ENCODE measurements at regions not wholly inside any gene's neighbourhood (a gene's known extent, or its start where the extent isn't known, plus 50 kb on each side); places are given as distances from the start of the nearest gene placed in this dataset.
"Not testable (repeated sequence)": the region's sequence is repeated elsewhere in the genome, so short reads cannot be mapped to it uniquely, and the experiment has no call there.

- DNase-seq (ENCODE audit: low read depth), result not testable (repeated sequence)
Observed at GRCh38 chr2:111464367-111464766, 343.7 kb downstream of the BCL2L11 start.

DNA sequence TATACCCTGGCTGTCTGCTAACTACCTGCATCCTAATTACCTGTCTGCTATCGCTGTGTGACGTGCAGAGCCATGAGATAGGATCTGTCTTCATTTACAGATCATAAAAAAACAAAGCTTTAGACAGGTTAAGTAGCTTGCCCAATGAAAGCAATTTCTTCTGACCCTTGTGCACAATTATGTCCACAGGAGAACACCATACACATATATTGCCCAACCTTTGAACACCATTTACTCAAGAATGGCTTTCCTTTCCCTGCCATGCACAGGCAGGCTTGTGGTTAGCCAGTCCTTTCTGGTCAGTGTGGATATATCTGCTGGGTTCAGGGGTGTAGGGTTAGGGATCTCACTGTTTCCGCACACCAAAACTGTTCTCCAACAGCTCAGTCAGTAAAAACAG lies 344.8 kb downstream of the BCL2L11 start:
- DNase-seq (ENCODE audit: low read depth), result not testable (repeated sequence)

- not testable (repeated sequence) for DNase-seq (ENCODE audit: low read depth)
Observed at GRCh38 chr2:111466744-111467143, 346.0 kb downstream of the BCL2L11 start.

DNA sequence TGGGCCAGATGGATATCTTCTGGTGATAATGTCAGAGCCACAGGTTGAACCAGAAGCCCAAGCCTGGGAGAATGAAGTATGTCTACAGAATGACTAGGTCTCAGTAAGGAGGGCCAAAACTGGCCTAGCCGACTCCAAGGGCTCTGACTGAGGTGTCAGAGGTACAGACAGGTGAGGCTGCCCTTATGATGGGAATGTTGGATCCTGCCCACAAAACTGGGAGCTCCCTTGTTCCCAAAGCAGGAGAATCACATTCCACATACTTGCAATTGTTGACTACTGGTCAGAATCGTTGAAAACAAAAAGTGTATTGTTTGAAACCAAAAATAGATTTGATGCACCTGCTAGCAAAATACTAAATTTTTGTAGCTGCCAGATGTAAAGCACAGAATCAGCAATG lies 350.2 kb downstream of the BCL2L11 start:
- not testable (repeated sequence) for DNase-seq (ENCODE audit: low read depth)

GRCh38 chr2:111471791-111472530 lies 351.2 kb downstream of the BCL2L11 start:
- DNase-seq (ENCODE audit: low read depth), result not testable (repeated sequence)

DNA sequence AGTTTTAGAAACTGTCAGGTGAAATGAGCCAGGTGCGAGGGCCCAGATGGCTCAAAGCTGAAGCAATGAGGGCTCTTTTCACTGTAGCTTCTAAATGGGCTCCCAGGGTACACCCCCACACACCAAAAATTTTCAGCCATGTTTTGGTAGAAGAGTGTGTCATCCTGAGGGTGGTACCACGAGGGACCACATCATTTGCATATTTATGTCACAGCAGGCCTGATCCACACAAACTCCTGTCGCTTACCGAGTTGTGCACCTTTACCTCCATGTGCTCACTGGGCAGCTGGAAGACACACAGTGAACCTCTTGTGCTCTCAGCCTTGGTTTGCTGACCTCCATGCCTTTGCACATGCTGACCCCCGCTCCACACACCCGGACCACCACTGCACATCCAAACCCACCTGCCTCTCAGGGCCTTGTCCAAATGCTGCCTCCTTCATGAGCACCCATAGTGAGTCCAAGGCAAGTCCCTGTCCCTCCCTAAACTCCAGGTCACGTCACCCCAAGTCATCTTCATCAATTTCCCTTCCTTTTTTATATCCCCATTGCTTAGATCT lies 352.2 kb downstream of the BCL2L11 start:
- DNase-seq (ENCODE audit: low read depth), result not testable (repeated sequence)

DNA sequence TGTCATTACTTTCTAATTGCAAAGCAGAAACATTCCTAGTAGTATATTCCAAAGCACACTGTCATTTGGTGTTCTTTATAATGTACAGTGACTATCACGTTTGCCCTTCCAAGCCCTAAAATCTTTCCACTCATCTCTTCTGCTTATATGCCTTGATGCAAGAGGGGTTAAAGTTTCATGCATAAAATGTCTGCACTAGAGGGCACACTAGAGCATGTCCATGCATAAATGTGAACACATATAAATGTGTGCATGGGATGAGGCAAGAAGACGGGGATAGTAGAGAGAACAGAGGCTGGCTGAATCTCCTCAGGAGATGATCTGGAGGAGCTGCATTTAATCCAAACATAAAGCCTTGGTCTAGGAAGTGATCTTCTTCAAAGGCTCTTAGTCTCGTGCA lies 352.8 kb downstream of the BCL2L11 start:
- DNase-seq (ENCODE audit: low read depth), result not testable (repeated sequence)

GRCh38 chr2:111474198-111474705 lies 353.5 kb downstream of the BCL2L11 start:
- DNase-seq (ENCODE audit: low read depth), result not testable (repeated sequence)

DNA sequence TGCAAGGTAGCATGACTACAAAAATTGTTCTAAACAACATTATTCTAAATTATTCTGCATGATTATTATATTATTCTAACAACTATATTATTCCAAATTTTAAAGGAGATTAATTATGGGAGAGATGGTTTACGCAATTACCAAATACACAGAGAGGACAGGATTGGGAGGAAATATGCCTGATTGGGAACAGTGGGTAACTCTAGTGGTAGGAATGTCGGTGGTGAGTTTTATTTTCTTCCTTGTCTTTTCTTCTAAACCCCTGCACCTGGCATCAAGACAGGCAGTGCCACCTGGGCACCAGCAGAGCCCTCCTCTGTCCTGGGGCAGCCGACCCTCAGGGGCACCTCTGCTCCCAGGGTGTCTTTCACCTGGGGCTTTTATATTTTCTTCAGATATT lies 357.6 kb downstream of the BCL2L11 start:
- DNase-seq (ENCODE audit: low read depth), result not testable (repeated sequence)

GRCh38 chr2:111478871-111479318 lies 358.2 kb downstream of the BCL2L11 start:
- not testable (repeated sequence) for DNase-seq (ENCODE audit: low read depth)

DNA sequence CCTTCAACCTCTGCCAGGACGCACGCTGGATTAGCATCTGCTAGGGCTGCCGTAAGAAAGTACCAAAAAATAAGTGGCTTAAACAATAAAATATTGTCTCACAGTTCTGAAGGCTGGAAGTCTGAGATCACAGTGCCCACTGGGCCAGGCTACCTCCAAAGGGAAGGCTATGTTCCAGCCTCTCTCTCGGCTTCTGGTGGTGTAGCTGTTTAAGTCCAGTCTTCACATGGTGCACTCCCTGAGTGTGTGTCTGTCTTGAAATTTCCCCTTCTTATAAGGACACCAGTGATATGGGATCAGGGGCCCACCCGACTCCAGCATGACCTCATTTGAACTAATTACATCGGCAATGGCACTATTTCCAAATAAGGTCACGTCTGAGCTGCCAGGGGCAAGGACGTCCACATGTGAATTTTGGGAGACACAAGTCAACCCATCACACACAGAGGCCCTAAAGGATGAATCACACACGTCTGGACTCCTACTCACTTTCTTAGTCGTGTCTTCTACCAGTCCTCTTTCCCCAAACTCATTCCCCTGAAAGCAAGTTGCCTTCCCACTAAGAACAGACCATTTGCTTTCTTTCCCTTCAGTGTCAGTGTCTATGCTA lies 359.4 kb downstream of the BCL2L11 start:
- not testable (repeated sequence) for DNase-seq (ENCODE audit: low read depth)

DNA sequence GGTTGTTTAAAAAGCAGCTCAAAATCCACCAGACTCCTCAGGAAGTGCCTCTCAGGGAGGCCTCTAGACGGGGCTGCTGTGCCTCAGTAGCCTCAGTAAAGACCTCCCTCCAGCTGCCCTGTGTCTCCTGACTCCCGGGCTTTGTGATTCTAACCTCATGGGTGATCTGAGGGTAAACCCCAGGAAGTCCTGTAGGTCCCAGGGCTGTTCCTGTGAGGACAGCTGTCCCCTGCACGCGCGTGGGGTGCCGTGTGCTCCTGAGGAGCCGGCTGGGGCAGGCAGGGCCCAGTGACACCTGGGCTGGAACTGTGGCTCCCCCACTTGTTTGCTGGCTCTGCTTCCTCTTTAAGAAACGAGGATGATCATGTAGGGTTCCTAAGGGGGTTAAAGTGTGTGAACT lies 359.9 kb downstream of the BCL2L11 start:
- DNase-seq (ENCODE audit: low read depth), result not testable (repeated sequence)

- DNase-seq (ENCODE audit: low read depth), result not testable (repeated sequence)
Observed at GRCh38 chr2:111481219-111481618, 360.5 kb downstream of the BCL2L11 start.

GRCh38 chr2:111482987-111483679 lies 362.4 kb downstream of the BCL2L11 start:
- not testable (repeated sequence) for DNase-seq (ENCODE audit: low read depth)

DNA sequence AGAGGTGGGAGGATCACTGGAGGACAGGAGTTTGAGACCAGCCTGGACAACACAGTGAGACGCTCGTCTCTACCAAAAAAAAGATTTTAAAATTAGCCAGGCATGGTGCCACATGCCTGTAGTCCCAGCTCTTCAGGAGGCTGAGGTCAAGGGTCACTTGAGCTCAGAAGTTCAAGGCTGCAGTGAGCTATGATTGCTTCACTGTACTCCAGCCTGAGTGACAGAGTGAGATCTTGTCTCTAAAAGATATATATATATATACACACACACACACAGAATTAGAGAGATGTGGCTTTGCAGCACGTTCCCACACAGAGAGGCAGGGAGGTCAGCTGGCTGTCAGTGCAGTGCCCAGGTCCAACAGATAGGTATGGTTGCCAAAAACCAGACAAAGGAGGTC lies 363.4 kb downstream of the BCL2L11 start:
- DNase-seq (ENCODE audit: low read depth), result not testable (repeated sequence)

GRCh38 chr2:111485895-111486294 lies 365.2 kb downstream of the BCL2L11 start:
- not testable (repeated sequence) for DNase-seq (ENCODE audit: low read depth)

- DNase-seq (ENCODE audit: low read depth), result not testable (repeated sequence)
Observed at GRCh38 chr2:111488451-111488850, 367.7 kb downstream of the BCL2L11 start.

GRCh38 chr2:111489460-111489859 lies 368.7 kb downstream of the BCL2L11 start:
- not testable (repeated sequence) for DNase-seq (ENCODE audit: low read depth)

GRCh38 chr2:111491181-111491580 lies 370.5 kb downstream of the BCL2L11 start:
- not testable (repeated sequence) for DNase-seq (ENCODE audit: low read depth)

- DNase-seq (ENCODE audit: low read depth), result not testable (repeated sequence)
Observed at GRCh38 chr2:111491614-111492013, 370.9 kb downstream of the BCL2L11 start.

GRCh38 chr2:111492995-111493719 lies 372.4 kb downstream of the BCL2L11 start:
- not testable (repeated sequence) for DNase-seq (ENCODE audit: low read depth)
